Natural killer cell (primary cell): ENCODE measurements at regions not wholly inside any gene's neighbourhood (a gene's known extent, or its start where the extent isn't known, plus 50 kb on each side); places are given as distances from the start of the nearest gene placed in this dataset.

Experiments
- ATAC-seq, 3 donors: fragments of 150-1000 bp in 2 of 3; fragments of 200-7000 bp in 1 of 3; cut with Tn5 transposase; 1 replicate in 1 of 3; 2 replicates in 2 of 3; pipeline ENCODE4 v1.10.0; 2021; ENCODE audit warnings: mild to moderate bottlenecking in 2 of 3, moderate library complexity in 2 of 3
- DNase-seq, 2 donors: peaks; one replicate each; pipeline versions ENCODE4 v3.0.0 to v3.0.0-alpha.2; 2013 to 2021; ENCODE audit warnings: mixed read lengths in 1 of 2
- H3K27ac ChIP-seq: one replicate; pipeline ENCODE4 v1.5.1; 2013; ENCODE audit warnings: mild to moderate bottlenecking, low read length
- H3K27me3 ChIP-seq: one replicate; pipeline ENCODE4 v1.6.1; 2013; ENCODE audit warnings: low read length; ENCODE audit not compliant: control insufficient read depth, insufficient read depth
- H3K36me3 ChIP-seq: one replicate; pipeline ENCODE4 v1.6.1; 2013; ENCODE audit warnings: low read length; ENCODE audit not compliant: control insufficient read depth, insufficient read depth
- H3K4me1 ChIP-seq: one replicate; pipeline ENCODE4 v1.6.1; 2013; ENCODE audit warnings: low read length; ENCODE audit not compliant: control insufficient read depth, insufficient read depth
- H3K4me3 ChIP-seq: one replicate; pipeline ENCODE4 v1.5.1; 2013; ENCODE audit warnings: low read length
- H3K9me3 ChIP-seq: one replicate; pipeline ENCODE4 v1.6.1; 2013; ENCODE audit warnings: low read length; ENCODE audit not compliant: control insufficient read depth, insufficient read depth
- H3K27ac Mint-ChIP-seq, 2 donors: one replicate each; pipeline ENCODE4 v1.8.0; 2022; ENCODE audit warnings: mild to moderate bottlenecking in 2 of 2, mixed read lengths in 2 of 2, moderate library complexity in 1 of 2
- H3K27me3 Mint-ChIP-seq, 2 donors: one replicate each; pipeline ENCODE4 v1.8.0; 2022; ENCODE audit warnings: low read depth in 2 of 2, mixed read lengths in 2 of 2
- H3K36me3 Mint-ChIP-seq: one replicate; pipeline ENCODE4 v1.8.0; 2022; ENCODE audit warnings: mixed read lengths
- H3K4me1 Mint-ChIP-seq, 2 donors: one replicate each; pipeline ENCODE4 v1.8.0; 2022; ENCODE audit warnings: mixed read lengths in 2 of 2
- H3K4me3 Mint-ChIP-seq: one replicate; pipeline ENCODE4 v1.8.0; 2022; ENCODE audit warnings: mild to moderate bottlenecking, moderate library complexity, mixed read lengths
- H3K9me3 Mint-ChIP-seq, 2 donors: one replicate each; pipeline ENCODE4 v1.8.0; 2022; ENCODE audit warnings: mixed read lengths in 2 of 2
- WGBS: methylation state at CpG from one replicate; pipeline ENCODE4 v1.1.7; 2013; ENCODE audit warnings: missing lambda C conversion rate; ENCODE audit not compliant: insufficient coverage; 5-methylcytosine and 5-hydroxymethylcytosine counted together
- intact Hi-C: fragments of 100-400 bp; cut with micrococcal nuclease; formaldehyde crosslinking; loops from one replicate; pipeline ENCODE4 v1.14.2; 2022
- TF ChIP-seq, protein P1 (sequence below): fragments of 200-600 bp; IDR thresholded peaks from one replicate; pipeline ENCODE4 v1.8.0; 2022; ENCODE audit warnings: antibody characterized with exemption

GRCh38 chr6:63517221-63517620, 55.1 kb upstream of the LOC128125822 start:
- H3K27me3 Mint-ChIP-seq = peaks cover 0 to 6% of the 10 kb centered on the region in 2 donors
- Histone ChIP-seq H3K9me3 (no peaks in the 10 kb centered on the region), H3K4me3 (no peak overlapping the region), H3K36me3 (no peaks in the 10 kb centered on the region), H3K27ac (no peak overlapping the region), H3K27me3 (no peaks in the 10 kb centered on the region), H3K4me1 (no peaks in the 10 kb centered on the region)
- H3K36me3 Mint-ChIP-seq = no peaks in the 10 kb centered on the region
- no peaks in the 10 kb centered on the region for H3K9me3 Mint-ChIP-seq
- H3K4me3 Mint-ChIP-seq = no peak overlapping the region
- DNase-seq = no peak
- no peak overlapping the region for H3K27ac Mint-ChIP-seq
- TF ChIP-seq, protein P1, sequence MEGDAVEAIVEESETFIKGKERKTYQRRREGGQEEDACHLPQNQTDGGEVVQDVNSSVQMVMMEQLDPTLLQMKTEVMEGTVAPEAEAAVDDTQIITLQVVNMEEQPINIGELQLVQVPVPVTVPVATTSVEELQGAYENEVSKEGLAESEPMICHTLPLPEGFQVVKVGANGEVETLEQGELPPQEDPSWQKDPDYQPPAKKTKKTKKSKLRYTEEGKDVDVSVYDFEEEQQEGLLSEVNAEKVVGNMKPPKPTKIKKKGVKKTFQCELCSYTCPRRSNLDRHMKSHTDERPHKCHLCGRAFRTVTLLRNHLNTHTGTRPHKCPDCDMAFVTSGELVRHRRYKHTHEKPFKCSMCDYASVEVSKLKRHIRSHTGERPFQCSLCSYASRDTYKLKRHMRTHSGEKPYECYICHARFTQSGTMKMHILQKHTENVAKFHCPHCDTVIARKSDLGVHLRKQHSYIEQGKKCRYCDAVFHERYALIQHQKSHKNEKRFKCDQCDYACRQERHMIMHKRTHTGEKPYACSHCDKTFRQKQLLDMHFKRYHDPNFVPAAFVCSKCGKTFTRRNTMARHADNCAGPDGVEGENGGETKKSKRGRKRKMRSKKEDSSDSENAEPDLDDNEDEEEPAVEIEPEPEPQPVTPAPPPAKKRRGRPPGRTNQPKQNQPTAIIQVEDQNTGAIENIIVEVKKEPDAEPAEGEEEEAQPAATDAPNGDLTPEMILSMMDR = no peak
- intact Hi-C loops = no loop called here
- no peak for ATAC-seq
- no peaks in the 10 kb centered on the region for H3K4me1 Mint-ChIP-seq
- WGBS = no CpG with 5 or more reads among the region's 1 CpG

DNA sequence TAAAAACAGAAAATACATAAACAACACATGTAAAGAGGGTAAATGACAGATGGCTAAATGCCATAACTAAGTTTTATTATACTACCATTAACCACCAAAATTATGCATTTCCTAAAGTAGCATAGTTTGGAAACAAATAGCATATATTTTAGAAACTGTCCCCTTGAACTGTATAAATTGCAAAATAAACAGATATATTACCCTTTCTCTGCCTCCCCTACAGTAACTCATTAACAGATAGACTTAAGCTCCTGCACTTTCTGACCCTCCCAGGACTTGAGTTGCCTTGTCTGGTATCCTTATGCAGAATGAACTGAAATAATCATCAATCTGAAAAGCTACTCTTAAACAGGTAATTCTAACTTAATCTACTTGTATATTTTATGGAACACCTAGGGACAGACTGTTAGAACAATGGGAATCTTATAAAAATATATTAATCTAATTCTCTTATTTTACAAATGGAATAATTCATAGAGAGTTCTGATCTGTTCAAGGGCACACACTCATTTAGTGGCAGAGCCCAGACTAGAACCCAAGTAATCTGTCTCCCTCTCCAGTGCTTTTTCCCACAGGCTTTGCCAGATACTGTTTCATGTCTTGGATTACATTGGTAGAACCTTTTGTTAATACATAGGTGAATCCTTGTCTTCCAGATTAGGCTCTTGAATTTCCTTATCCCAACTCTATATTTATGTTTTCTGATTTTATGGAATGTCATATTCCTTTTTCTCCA, 50.6 kb upstream of the LOC128125822 start:
- H3K36me3 ChIP-seq = no peaks in the 10 kb centered on the region
- Mint-ChIP-seq H3K4me1 (peaks cover 0 to 5% of the 10 kb centered on the region in 2 donors), H3K4me3 (no peak overlapping the region), H3K27me3 (peaks cover 0 to 3% of the 10 kb centered on the region in 2 donors), H3K36me3 (no peaks in the 10 kb centered on the region), H3K9me3 (no peaks in the 10 kb centered on the region), H3K27ac (no peak overlapping the region)
- no peaks in the 10 kb centered on the region for H3K4me1 ChIP-seq
- no peaks in the 10 kb centered on the region for H3K27me3 ChIP-seq
- H3K4me3 ChIP-seq = no peak overlapping the region
- intact Hi-C loops = no loop called here
- DNase-seq (no peak), ATAC-seq (no peak)
- TF ChIP-seq, protein P1 = no peak
- H3K27ac ChIP-seq = no peak overlapping the region
- no peaks in the 10 kb centered on the region for H3K9me3 ChIP-seq
